A673 (cell line): ENCODE measurements at regions not wholly inside any gene's neighbourhood (a gene's known extent, or its start where the extent isn't known, plus 50 kb on each side); places are given as distances from the start of the nearest gene placed in this dataset.

ENCODE experiments used
- CTCF ChIP-seq: fragments of 300-800, 200-600 bp; sonication (generic); conservative IDR thresholded peaks from 2 replicates; pipeline ENCODE4 v1.5.1; 2017; ENCODE audit warnings: low read depth, mild to moderate bottlenecking, antibody characterized with exemption, low read length, moderate library complexity, mixed read lengths
- EZH2 ChIP-seq: fragments of 200-600 bp; sonication (generic); IDR thresholded peaks from 2 replicates; pipeline ENCODE4 v1.6.1; 2017; ENCODE audit warnings: borderline replicate concordance, low read depth, mild to moderate bottlenecking, mixed read lengths, antibody characterized with exemption, low read length; ENCODE audit not compliant: poor library complexity, severe bottlenecking

DNA sequence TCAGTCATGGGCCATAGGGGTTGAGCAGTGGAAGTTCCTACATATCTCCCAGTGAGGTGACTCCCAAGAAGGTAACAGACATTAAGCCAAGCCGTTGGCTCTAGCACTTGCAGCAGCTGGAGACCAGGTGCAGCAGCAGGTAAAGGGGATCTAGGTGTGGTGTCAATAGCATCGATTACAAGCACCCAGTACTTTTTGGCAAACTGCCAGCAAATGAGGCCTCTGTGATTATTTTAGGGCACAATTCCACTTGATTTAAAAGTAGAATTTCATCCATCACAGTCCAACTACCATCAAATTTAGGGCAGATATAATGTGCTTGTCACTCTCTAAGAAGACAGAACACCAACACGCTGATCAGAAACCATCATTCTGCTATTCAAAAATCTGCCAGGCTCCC, 224.1 kb upstream of the EGLN3 start:
- TF ChIP-seq CTCF (no peak), EZH2 (no peak)
